NT2/D1 (cell line): ENCODE measurements at regions not wholly inside any gene's neighbourhood (a gene's known extent, or its start where the extent isn't known, plus 50 kb on each side); places are given as distances from the start of the nearest gene placed in this dataset.

ENCODE experiments used
- SUZ12 ChIP-seq: IDR thresholded peaks from 2 replicates; pipeline ENCODE4 v1.6.1; 2011; ENCODE audit not compliant: insufficient read length, insufficient read depth; ENCODE audit errors: extremely low read depth
- ZNF274 ChIP-seq: IDR thresholded peaks from 2 replicates; pipeline ENCODE4 v1.6.1; 2011; ENCODE audit warnings: mild to moderate bottlenecking, low read depth, low read length

DNA sequence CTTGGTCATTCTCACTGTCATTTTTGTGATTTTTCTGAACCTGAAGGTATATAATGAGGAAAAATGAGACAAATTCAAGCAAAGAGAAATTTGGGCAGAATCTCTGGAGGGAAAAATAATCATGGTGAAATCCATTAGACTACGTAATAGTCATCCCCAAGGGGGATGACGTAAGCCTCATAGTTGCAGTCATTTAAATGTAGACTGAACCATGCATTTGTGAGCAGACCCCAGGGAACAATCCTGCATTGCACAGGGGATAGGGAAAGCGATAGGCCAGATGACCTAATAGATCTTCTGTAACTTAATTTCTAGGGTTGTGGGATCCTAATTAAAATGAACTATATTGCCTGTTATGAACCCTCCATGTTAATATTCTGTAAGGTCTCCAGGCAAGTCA, 167.4 kb upstream of the C1orf21 start:
- TF ChIP-seq SUZ12, result no peak
- TF ChIP-seq ZNF274, result no peak
